KMS-11 (cell line): ENCODE measurements at regions not wholly inside any gene's neighbourhood (a gene's known extent, or its start where the extent isn't known, plus 50 kb on each side); places are given as distances from the start of the nearest gene placed in this dataset.

Experiments
- H2AFZ ChIP-seq: fragments of 200-600 bp; sonication (generic); 2 replicates; pipeline ENCODE4 v1.6.1; 2016; ENCODE audit warnings: antibody characterized with exemption, mixed run types, low read depth
- H3K27ac ChIP-seq: fragments of 200-600 bp; sonication (generic); 2 replicates; pipeline ENCODE4 v1.6.1; 2016; ENCODE audit warnings: mild to moderate bottlenecking, mixed run types
- H3K27me3 ChIP-seq: fragments of 200-600 bp; sonication (generic); 2 replicates; pipeline ENCODE4 v1.6.1; 2017; ENCODE audit warnings: mild to moderate bottlenecking, low read depth, mixed run types, moderate library complexity; ENCODE audit not compliant: insufficient read depth
- H3K36me3 ChIP-seq: fragments of 200-600 bp; sonication (generic); 2 replicates; pipeline ENCODE4 v1.6.1; 2017; ENCODE audit warnings: mild to moderate bottlenecking, mixed run types; ENCODE audit not compliant: insufficient read depth
- H3K4me1 ChIP-seq: fragments of 200-600 bp; sonication (generic); 2 replicates; pipeline ENCODE4 v1.6.1; 2016; ENCODE audit warnings: mild to moderate bottlenecking, low read depth, mixed run types; ENCODE audit not compliant: poor library complexity, severe bottlenecking
- H3K4me2 ChIP-seq: fragments of 200-600 bp; sonication (generic); 2 replicates; pipeline ENCODE4 v1.7.0; 2016; ENCODE audit warnings: mild to moderate bottlenecking, mixed run types
- H3K4me3 ChIP-seq: fragments of 200-600 bp; sonication (generic); IDR thresholded peaks from 2 replicates; pipeline ENCODE4 v1.6.1; 2017; ENCODE audit warnings: low read depth, low read length, mixed read lengths; ENCODE audit not compliant: insufficient read depth
- H3K79me2 ChIP-seq: fragments of 200-600 bp; sonication (generic); 2 replicates; pipeline ENCODE4 v1.6.1; 2016; ENCODE audit warnings: low read depth, mixed run types; ENCODE audit not compliant: insufficient read depth
- H3K9ac ChIP-seq: fragments of 200-600 bp; sonication (generic); 2 replicates; pipeline ENCODE4 v1.6.1; 2016; ENCODE audit warnings: mild to moderate bottlenecking, mixed run types
- H4K20me1 ChIP-seq: fragments of 200-600 bp; sonication (generic); 2 replicates; pipeline ENCODE4 v1.6.1; 2016; ENCODE audit warnings: mild to moderate bottlenecking, mixed run types; ENCODE audit not compliant: insufficient read depth
- CTCF ChIP-seq: fragments of 200-600 bp; sonication (generic); conservative IDR thresholded peaks from 2 replicates; pipeline ENCODE4 v1.6.1; 2017; ENCODE audit warnings: low read depth, mild to moderate bottlenecking, antibody characterized with exemption, low read length, moderate library complexity, mixed read lengths

- H2AFZ ChIP-seq, result no peak overlapping the region
- no peak overlapping the region for H3K4me2 ChIP-seq
- no peaks in the 10 kb centered on the region for H3K36me3 ChIP-seq
- no peaks in the 10 kb centered on the region for H3K79me2 ChIP-seq
- no peak overlapping the region for H3K27ac ChIP-seq
- no peaks in the 10 kb centered on the region for H4K20me1 ChIP-seq
- no peak overlapping the region for H3K9ac ChIP-seq
- H3K4me1 ChIP-seq, result no peaks in the 10 kb centered on the region
- no peaks in the 10 kb centered on the region for H3K27me3 ChIP-seq
- TF ChIP-seq CTCF, result no peak
- H3K4me3 ChIP-seq, result no peak overlapping the region
Measured at GRCh38 chr10:31683682-31684081, 244.9 kb downstream of the ARHGAP12 start.

- H3K36me3 ChIP-seq, result no peaks in the 10 kb centered on the region
- H3K9ac ChIP-seq, result no peak overlapping the region
- no peak overlapping the region for H3K4me2 ChIP-seq
- TF ChIP-seq CTCF, result no peak
- H3K4me1 ChIP-seq, result no peaks in the 10 kb centered on the region
- H3K4me3 ChIP-seq, result no peak overlapping the region
- no peak overlapping the region for H2AFZ ChIP-seq
- H3K79me2 ChIP-seq, result no peaks in the 10 kb centered on the region
- no peak overlapping the region for H3K27ac ChIP-seq
- H4K20me1 ChIP-seq, result no peaks in the 10 kb centered on the region
- H3K27me3 ChIP-seq, result no peaks in the 10 kb centered on the region
Measured at GRCh38 chr10:31679936-31680335, 248.7 kb downstream of the ARHGAP12 start.

- Histone ChIP-seq H3K4me3 (no peak overlapping the region), H3K4me2 (no peak overlapping the region), H3K4me1 (no peaks in the 10 kb centered on the region), H3K27me3 (no peaks in the 10 kb centered on the region), H3K36me3 (no peaks in the 10 kb centered on the region), H2AFZ (no peak overlapping the region), H3K9ac (no peak overlapping the region), H3K79me2 (no peaks in the 10 kb centered on the region), H3K27ac (no peak overlapping the region), H4K20me1 (no peaks in the 10 kb centered on the region)
- no peak for TF ChIP-seq CTCF
Measured at GRCh38 chr10:31678575-31679516, 249.8 kb downstream of the ARHGAP12 start.

GRCh38 chr10:31678139-31678536 lies 250.5 kb downstream of the ARHGAP12 start:
- no peak overlapping the region for H3K27ac ChIP-seq
- no peaks in the 10 kb centered on the region for H3K4me1 ChIP-seq
- no peak overlapping the region for H3K9ac ChIP-seq
- no peak overlapping the region for H3K4me2 ChIP-seq
- H3K27me3 ChIP-seq, result no peaks in the 10 kb centered on the region
- no peak overlapping the region for H2AFZ ChIP-seq
- H3K36me3 ChIP-seq, result no peaks in the 10 kb centered on the region
- no peaks in the 10 kb centered on the region for H4K20me1 ChIP-seq
- no peak overlapping the region for H3K4me3 ChIP-seq
- H3K79me2 ChIP-seq, result no peaks in the 10 kb centered on the region
- TF ChIP-seq CTCF, result no peak
